HCT116 (cell line): ENCODE measurements at regions not wholly inside any gene's neighbourhood (a gene's known extent, or its start where the extent isn't known, plus 50 kb on each side); places are given as distances from the start of the nearest gene placed in this dataset.

Source experiments
- CTCF ChIP-seq, 3 experiments: fragments of 200-600 bp in 1 of 3; sonication (generic) in 1 of 3; IDR thresholded peaks in 2 of 3; conservative IDR thresholded peaks in 1 of 3; 2 replicates each; pipeline ENCODE4 v1.5.1; 2012 to 2017; ENCODE audit warnings: low read depth in 2 of 3, low read length in 2 of 3, antibody characterized with exemption in 1 of 3, borderline replicate concordance in 1 of 3, control low read depth in 1 of 3, mild to moderate bottlenecking in 1 of 3, mixed read lengths in 1 of 3, mixed run types in 1 of 3, moderate library complexity in 1 of 3; ENCODE audit not compliant: insufficient read depth in 1 of 3
- EZH2 ChIP-seq: fragments of 200-600 bp; sonication (generic); IDR thresholded peaks from 2 replicates; pipeline ENCODE4 v1.6.1; 2017; ENCODE audit warnings: antibody characterized with exemption, mixed run types
- FOSL1 ChIP-seq: IDR thresholded peaks from 2 replicates; pipeline ENCODE4 v1.6.1; 2012; ENCODE audit warnings: low read depth
- JUND ChIP-seq: IDR thresholded peaks from 2 replicates; pipeline ENCODE4 v1.6.1; 2012
- POLR2A ChIP-seq: IDR thresholded peaks from 2 replicates; pipeline ENCODE4 v1.7.0; 2011; ENCODE audit warnings: borderline replicate concordance; ENCODE audit not compliant: insufficient read depth, insufficient read length; ENCODE audit errors: extremely low read depth
- POLR2AphosphoS5 ChIP-seq: IDR thresholded peaks from 2 replicates; pipeline ENCODE4 v1.6.1; 2011; ENCODE audit warnings: mild to moderate bottlenecking, low read depth, low read length, moderate library complexity
- SRF ChIP-seq: IDR thresholded peaks from 2 replicates; pipeline ENCODE4 v1.6.1; 2012; ENCODE audit warnings: low read depth
- ZNF274 ChIP-seq: fragments of 200-500 bp; sonication (Bioruptor generic); IDR thresholded peaks from 2 replicates; pipeline ENCODE4 v1.6.1; 2014; ENCODE audit warnings: mild to moderate bottlenecking, low read depth, low read length, inconsistent platforms

- TF ChIP-seq CTCF (IDR thresholded peaks at IDR 0.05 in 2 of 3, conservative IDR thresholded peaks at IDR 0.05 in 1 of 3; ENCODE audit: borderline replicate concordance in 1 of 3, insufficient read depth in 1 of 3, low read depth in 2 of 3, low read length in 2 of 3) (no peak), ZNF274 (no peak), FOSL1 (no peak), POLR2AphosphoS5 (no peak), JUND (no peak), POLR2A (no peak), EZH2 (no peak), SRF (no peak)
Measured at GRCh38 chr15:97346221-97346620, 614.3 kb upstream of the ARRDC4 start.
